OCI-LY3 (cell line): ENCODE measurements at regions not wholly inside any gene's neighbourhood (a gene's known extent, or its start where the extent isn't known, plus 50 kb on each side); places are given as distances from the start of the nearest gene placed in this dataset.

ENCODE experiments used
- H2AFZ ChIP-seq: fragments of 200-600, 300-600 bp; shearing (Covaris generic); 2 replicates; pipeline ENCODE4 v1.6.0; 2014; ENCODE audit warnings: antibody characterized with exemption, low read depth, low read length
- H3K27ac ChIP-seq: fragments of 200-600, 300-600 bp; sonication (generic); 2 replicates; pipeline ENCODE4 v1.5.1; 2014; ENCODE audit warnings: mild to moderate bottlenecking, low read length, moderate library complexity, mixed read lengths
- H3K27me3 ChIP-seq: fragments of 200-600, 300-600 bp; sonication (generic); 2 replicates; pipeline ENCODE4 v1.6.1; 2014; ENCODE audit warnings: low read depth, low read length, mixed read lengths
- H3K36me3 ChIP-seq: fragments of 200-600, 300-600 bp; sonication (generic); replicated peaks from 2 replicates; pipeline ENCODE3; 2014; ENCODE audit warnings: low read depth, low read length, mixed read lengths
- H3K4me1 ChIP-seq: fragments of 300-600, 200-600 bp; sonication (generic); 2 replicates; pipeline ENCODE4 v1.6.1; 2014; ENCODE audit warnings: low read length, mixed read lengths
- H3K4me2 ChIP-seq: fragments of 200-600, 300-600 bp; sonication (generic); 2 replicates; pipeline ENCODE4 v1.6.1; 2014; ENCODE audit warnings: low read length, mixed read lengths
- H3K4me3 ChIP-seq: fragments of 300-600, 200-600 bp; sonication (generic); 2 replicates; pipeline ENCODE4 v1.5.1; 2014; ENCODE audit warnings: antibody characterized with exemption, mild to moderate bottlenecking, low read length, moderate library complexity
- H3K79me2 ChIP-seq: fragments of 300-600, 200-600 bp; shearing (Covaris generic); 2 replicates; pipeline ENCODE4 v1.6.1; 2014; ENCODE audit warnings: mild to moderate bottlenecking, low read length, mixed read lengths
- H3K9ac ChIP-seq: fragments of 300-600, 200-600 bp; shearing (Covaris generic); 2 replicates; pipeline ENCODE4 v1.6.0; 2014; ENCODE audit warnings: mild to moderate bottlenecking, low read length, moderate library complexity
- H3K9me3 ChIP-seq: fragments of 200-600, 300-600 bp; shearing (Covaris generic); 2 replicates; pipeline ENCODE4 v1.6.1; 2014; ENCODE audit warnings: low read length, mixed read lengths; ENCODE audit not compliant: insufficient read depth
- H4K20me1 ChIP-seq: fragments of 200-600, 300-600 bp; sonication (generic); 2 replicates; pipeline ENCODE4 v1.6.1; 2016; ENCODE audit warnings: low read length, mixed read lengths; ENCODE audit not compliant: insufficient read depth
- EZH2phosphoT487 ChIP-seq: fragments of 200-600 bp; shearing (Covaris generic); IDR thresholded peaks from 2 replicates; pipeline ENCODE4 v1.6.1; 2018; ENCODE audit warnings: antibody characterized with exemption, mixed run types, low read depth
- TF ChIP-seq, protein P1 (sequence below): fragments of 200-600, 300-600 bp; sonication (generic); IDR thresholded peaks from 2 replicates; pipeline ENCODE4 v1.5.1; 2014; ENCODE audit warnings: antibody characterized with exemption, low read length, low read depth

DNA sequence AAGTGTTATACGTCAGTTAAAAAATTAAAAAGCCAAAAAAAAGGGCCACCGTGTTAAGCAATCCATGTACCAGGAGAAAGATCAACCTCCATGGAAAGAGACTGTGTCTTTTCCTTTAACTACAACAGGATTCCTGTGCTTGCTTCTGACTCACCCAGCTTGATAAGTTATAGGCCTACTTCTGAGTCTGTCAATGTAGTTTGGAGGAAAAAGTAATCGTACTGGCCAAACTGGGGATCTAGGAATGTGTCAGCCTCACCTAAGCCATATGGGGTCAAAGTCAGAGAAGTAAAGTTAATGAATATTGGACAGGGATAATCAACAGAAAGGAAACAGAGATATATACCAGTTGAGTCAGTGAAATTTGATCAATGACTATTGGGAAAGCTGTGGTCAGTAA, 470.8 kb upstream of the SLIT2 start:
- Histone ChIP-seq H4K20me1 (no peaks in the 10 kb centered on the region), H3K9ac (no peak overlapping the region), H3K36me3 (no peaks in the 10 kb centered on the region), H3K4me1 (no peaks in the 10 kb centered on the region), H3K27ac (no peak overlapping the region), H3K4me2 (no peak overlapping the region), H3K9me3 (no peaks in the 10 kb centered on the region), H3K27me3 (no peaks in the 10 kb centered on the region), H3K4me3 (no peak overlapping the region), H3K79me2 (no peaks in the 10 kb centered on the region), H2AFZ (no peak overlapping the region)
- TF ChIP-seq, protein P1, sequence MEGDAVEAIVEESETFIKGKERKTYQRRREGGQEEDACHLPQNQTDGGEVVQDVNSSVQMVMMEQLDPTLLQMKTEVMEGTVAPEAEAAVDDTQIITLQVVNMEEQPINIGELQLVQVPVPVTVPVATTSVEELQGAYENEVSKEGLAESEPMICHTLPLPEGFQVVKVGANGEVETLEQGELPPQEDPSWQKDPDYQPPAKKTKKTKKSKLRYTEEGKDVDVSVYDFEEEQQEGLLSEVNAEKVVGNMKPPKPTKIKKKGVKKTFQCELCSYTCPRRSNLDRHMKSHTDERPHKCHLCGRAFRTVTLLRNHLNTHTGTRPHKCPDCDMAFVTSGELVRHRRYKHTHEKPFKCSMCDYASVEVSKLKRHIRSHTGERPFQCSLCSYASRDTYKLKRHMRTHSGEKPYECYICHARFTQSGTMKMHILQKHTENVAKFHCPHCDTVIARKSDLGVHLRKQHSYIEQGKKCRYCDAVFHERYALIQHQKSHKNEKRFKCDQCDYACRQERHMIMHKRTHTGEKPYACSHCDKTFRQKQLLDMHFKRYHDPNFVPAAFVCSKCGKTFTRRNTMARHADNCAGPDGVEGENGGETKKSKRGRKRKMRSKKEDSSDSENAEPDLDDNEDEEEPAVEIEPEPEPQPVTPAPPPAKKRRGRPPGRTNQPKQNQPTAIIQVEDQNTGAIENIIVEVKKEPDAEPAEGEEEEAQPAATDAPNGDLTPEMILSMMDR: no peak
- no peak for TF ChIP-seq EZH2phosphoT487

DNA sequence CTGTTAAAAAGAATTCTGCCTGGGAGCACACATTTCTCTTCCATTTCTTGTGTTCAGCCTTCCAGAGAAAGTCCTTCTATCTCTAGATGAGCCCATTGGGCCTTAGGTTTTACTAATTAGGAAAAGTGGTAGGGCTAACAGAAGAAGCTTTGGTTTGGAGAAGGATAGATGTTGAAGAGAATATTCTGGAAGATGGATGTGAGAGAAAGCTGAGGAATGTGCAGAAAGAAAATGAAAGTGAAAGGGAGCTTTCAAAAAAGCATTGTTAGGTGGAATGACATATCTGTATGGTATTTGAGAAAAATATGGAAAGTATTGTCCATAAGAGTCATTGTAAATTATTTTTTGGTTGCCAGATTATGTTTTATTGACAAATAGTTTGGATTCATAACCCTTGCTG, 474.8 kb upstream of the SLIT2 start:
- H3K79me2 ChIP-seq: no peaks in the 10 kb centered on the region
- H3K4me3 ChIP-seq: no peak overlapping the region
- H3K4me1 ChIP-seq: peaks cover 6% of the 10 kb centered on the region; the same call in 1 of the 2 replicates
- TF ChIP-seq EZH2phosphoT487: no peak
- H4K20me1 ChIP-seq: no peaks in the 10 kb centered on the region
- no peak overlapping the region for H2AFZ ChIP-seq
- no peaks in the 10 kb centered on the region for H3K36me3 ChIP-seq
- H3K27ac ChIP-seq: no peak overlapping the region
- peak overlapping the region; percentile 18 for H3K4me2 ChIP-seq
- no peak overlapping the region for H3K9ac ChIP-seq
- no peaks in the 10 kb centered on the region for H3K27me3 ChIP-seq
- H3K9me3 ChIP-seq: no peaks in the 10 kb centered on the region

DNA sequence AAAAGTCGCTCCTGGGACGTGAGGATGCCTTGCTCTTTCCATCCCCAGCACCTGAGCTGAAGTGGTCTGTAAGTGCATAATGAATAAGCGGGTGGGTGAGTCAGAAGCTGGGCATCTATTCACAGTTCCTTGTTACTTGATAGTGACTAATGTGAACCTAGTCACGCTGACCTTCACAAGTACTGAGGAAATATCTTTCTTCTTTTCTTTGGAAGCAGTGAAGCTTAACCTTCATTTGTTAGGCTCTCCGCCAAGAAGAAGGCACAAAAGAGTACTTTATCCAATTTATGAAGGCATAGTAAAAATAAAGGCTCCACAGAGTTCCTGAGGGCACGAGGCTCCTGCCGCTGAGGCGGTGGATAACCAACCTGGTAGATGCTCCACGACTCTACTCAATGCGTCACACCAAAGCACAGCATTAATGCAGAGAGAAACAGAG, 475.7 kb upstream of the SLIT2 start:
- H3K36me3 ChIP-seq: no peaks in the 10 kb centered on the region
- peaks cover 6% of the 10 kb centered on the region; the same call in 1 of the 2 replicates for H3K4me1 ChIP-seq
- H3K27me3 ChIP-seq: no peaks in the 10 kb centered on the region
- H3K27ac ChIP-seq: no peak overlapping the region
- no peak overlapping the region for H3K9ac ChIP-seq
- no peak overlapping the region for H2AFZ ChIP-seq
- TF ChIP-seq, protein P1: no peak
- no peak for TF ChIP-seq EZH2phosphoT487
- H3K9me3 ChIP-seq: no peaks in the 10 kb centered on the region
- H3K4me2 ChIP-seq: no peak overlapping the region
- H3K4me3 ChIP-seq: no peak overlapping the region
- H4K20me1 ChIP-seq: no peaks in the 10 kb centered on the region
- H3K79me2 ChIP-seq: no peaks in the 10 kb centered on the region

DNA sequence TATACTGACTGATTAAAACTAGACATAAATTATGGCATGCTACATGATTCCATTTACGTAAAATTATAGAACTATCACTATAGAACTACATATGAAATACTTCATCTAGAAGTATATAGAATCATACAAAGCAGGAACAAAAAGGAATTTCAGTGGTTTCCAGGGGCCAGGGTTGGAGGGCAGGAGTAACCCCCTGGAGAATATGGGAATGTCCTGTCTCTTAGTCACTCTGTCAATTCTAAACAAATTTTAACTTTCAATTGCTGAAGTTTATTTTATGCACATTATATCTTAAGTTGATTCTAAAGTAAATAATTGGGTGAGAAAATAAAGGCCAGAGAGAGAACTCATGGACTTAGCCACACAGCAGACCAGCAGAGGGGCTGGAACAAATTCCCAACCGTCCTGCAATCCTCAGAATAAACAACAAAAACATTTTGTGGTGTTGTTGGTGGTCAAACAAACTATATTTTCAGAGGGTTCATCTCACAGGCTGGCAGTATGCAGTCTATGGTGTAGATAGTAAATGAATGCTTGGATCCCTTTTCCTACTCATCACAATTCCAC, 476.9 kb upstream of the SLIT2 start:
- Histone ChIP-seq H3K27ac (no peak overlapping the region), H3K9ac (no peak overlapping the region), H3K4me3 (no peak overlapping the region), H3K4me2 (no peak overlapping the region), H3K79me2 (no peaks in the 10 kb centered on the region), H4K20me1 (no peaks in the 10 kb centered on the region), H3K9me3 (no peaks in the 10 kb centered on the region), H3K36me3 (no peaks in the 10 kb centered on the region), H3K27me3 (no peaks in the 10 kb centered on the region), H2AFZ (no peak overlapping the region), H3K4me1 (peaks cover 6% of the 10 kb centered on the region; the same call in 1 of the 2 replicates)
- TF ChIP-seq, protein P1: no peak
- TF ChIP-seq EZH2phosphoT487: no peak
